ENCODE measurements at regions not wholly inside any gene's neighbourhood (a gene's known extent, or its start where the extent isn't known, plus 50 kb on each side); places are given as distances from the start of the nearest gene placed in this dataset.

GRCh38 chr7:152905949-152906348 lies 146.4 kb downstream of the ACTR3B start:
- TF ChIP-seq CTCF (IDR thresholded peaks at IDR 0.05; ENCODE audit: low read depth, low read length, missing control alignments), result no peak
- in situ Hi-C loops (cut with HindIII; ENCODE audit: low pct_ligation_motif_present, low sequenced_read_pairs), result no loop called here
- no peaks in the 10 kb centered on the region for H3K27me3 ChIP-seq (replicated peaks)
- no peak overlapping the region for H3K4me3 ChIP-seq (ENCODE audit: low read depth, low read length)
- no peaks in the 10 kb centered on the region for H3K36me3 ChIP-seq (replicated peaks)
- H3K27ac ChIP-seq, result no peak overlapping the region
- DNase-seq, result no peak

- H3K4me3 ChIP-seq (ENCODE audit: low read depth, low read length), result no peak overlapping the region
- no peaks in the 10 kb centered on the region for H3K36me3 ChIP-seq (replicated peaks)
- no peak overlapping the region for H3K27ac ChIP-seq
- TF ChIP-seq CTCF (IDR thresholded peaks at IDR 0.05; ENCODE audit: low read depth, low read length, missing control alignments), result no peak
- H3K27me3 ChIP-seq (replicated peaks), result no peaks in the 10 kb centered on the region
- no peak for DNase-seq
- in situ Hi-C loops (cut with HindIII; ENCODE audit: low pct_ligation_motif_present, low sequenced_read_pairs), result no loop called here
Measured at GRCh38 chr7:152907042-152907761, 147.7 kb downstream of the ACTR3B start.

GRCh38 chr7:152909280-152909679 lies 149.7 kb downstream of the ACTR3B start:
- H3K27ac ChIP-seq, result no peak overlapping the region
- no peaks in the 10 kb centered on the region for H3K27me3 ChIP-seq (replicated peaks)
- in situ Hi-C loops (cut with HindIII; ENCODE audit: low pct_ligation_motif_present, low sequenced_read_pairs), result no loop called here

GRCh38 chr7:152909683-152910544 lies 150.4 kb downstream of the ACTR3B start:
- H3K27me3 ChIP-seq (replicated peaks), result no peaks in the 10 kb centered on the region
- in situ Hi-C loops (cut with HindIII; ENCODE audit: low pct_ligation_motif_present, low sequenced_read_pairs), result no loop called here
- peak; percentile 7 for DNase-seq
- H3K27ac ChIP-seq, result no peak overlapping the region
- no peaks in the 10 kb centered on the region for H3K36me3 ChIP-seq (replicated peaks)
- H3K4me3 ChIP-seq (ENCODE audit: low read depth, low read length), result no peak overlapping the region
- TF ChIP-seq CTCF (IDR thresholded peaks at IDR 0.05; ENCODE audit: low read depth, low read length, missing control alignments), result no peak

More at GRCh38 chr7:152909280-152909679, 149.7 kb downstream of the ACTR3B start:
- DNase-seq, result no peak
- Histone ChIP-seq H3K36me3 (replicated peaks) (no peaks in the 10 kb centered on the region), H3K4me3 (ENCODE audit: low read depth, low read length) (no peak overlapping the region)
- TF ChIP-seq CTCF (IDR thresholded peaks at IDR 0.05; ENCODE audit: low read depth, low read length, missing control alignments), result no peak

- H3K36me3 ChIP-seq (replicated peaks), result no peaks in the 10 kb centered on the region
- in situ Hi-C loops (cut with HindIII; ENCODE audit: low pct_ligation_motif_present, low sequenced_read_pairs), result no loop called here
- H3K27me3 ChIP-seq (replicated peaks), result no peaks in the 10 kb centered on the region
- DNase-seq, result no peak
- no peak overlapping the region for H3K27ac ChIP-seq
- TF ChIP-seq CTCF (IDR thresholded peaks at IDR 0.05; ENCODE audit: low read depth, low read length, missing control alignments), result no peak
- H3K4me3 ChIP-seq (ENCODE audit: low read depth, low read length), result no peak overlapping the region
Measured at GRCh38 chr7:152910545-152911225, 151.1 kb downstream of the ACTR3B start.

All from brain microvascular endothelial cell (primary cell).